ENCODE measurements at regions not wholly inside any gene's neighbourhood (a gene's known extent, or its start where the extent isn't known, plus 50 kb on each side); places are given as distances from the start of the nearest gene placed in this dataset.

DNA sequence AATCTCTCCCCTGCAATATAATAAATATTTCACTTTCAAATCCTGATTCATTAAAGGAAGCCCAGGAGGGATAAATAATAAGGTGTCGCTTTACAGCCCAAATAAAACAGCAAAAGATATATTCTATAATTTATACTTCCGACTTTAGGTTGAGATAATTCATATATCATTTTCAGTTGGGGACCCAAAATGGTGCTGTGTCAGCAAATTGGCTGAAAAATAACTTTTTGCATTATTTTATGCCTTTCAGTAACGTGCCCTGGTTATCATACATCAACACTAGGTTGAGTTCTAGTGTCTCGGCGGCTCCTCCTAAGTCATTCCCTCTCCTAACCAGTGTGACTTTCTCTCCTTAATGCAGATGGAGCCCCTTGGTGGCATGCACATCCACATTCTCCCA, 278.2 kb downstream of the NXPE2 start:
- no peak for TF ChIP-seq CTCF (conservative IDR thresholded peaks at IDR 0.05 in 1 of 2, IDR thresholded peaks at IDR 0.05 in 1 of 2; ENCODE audit: low read depth in 1 of 2, low read length in 2 of 2)
- no peak for TF ChIP-seq EZH2 (IDR thresholded peaks at IDR 0.05; ENCODE audit: low read length, missing control alignments)
